Testis (tissue), 2 donors: ENCODE measurements at regions not wholly inside any gene's neighbourhood (a gene's known extent, or its start where the extent isn't known, plus 50 kb on each side); places are given as distances from the start of the nearest gene placed in this dataset.
"Not testable (repeated sequence)": the region's sequence is repeated elsewhere in the genome, so short reads cannot be mapped to it uniquely, and the experiment has no call there.

Experiments used
- DNase-seq: peaks from one replicate; pipeline ENCODE4 v3.0.0-alpha.2; 2019
- H3K27ac ChIP-seq, 2 donors: fragments of 200-600 bp; sonication (generic); one replicate each; pipeline ENCODE4 v1.5.1; 2019
- H3K27me3 ChIP-seq: fragments of 200-600 bp; sonication (generic); one replicate; pipeline ENCODE4 v1.5.1; 2019
- H3K36me3 ChIP-seq: fragments of 200-600 bp; sonication (generic); one replicate; pipeline ENCODE4 v1.5.1; 2017; ENCODE audit warnings: low read depth; ENCODE audit errors: missing control alignments
- H3K4me1 ChIP-seq: fragments of 200-600 bp; sonication (generic); one replicate; pipeline ENCODE4 v1.5.1; 2019
- H3K4me3 ChIP-seq, 2 donors: fragments of 200-600 bp; sonication (generic); one replicate each; pipeline ENCODE4 v1.5.1; 2017 to 2019
- H3K9me3 ChIP-seq: fragments of 200-600 bp; sonication (generic); one replicate; pipeline ENCODE4 v1.5.1; 2017
- POLR2A ChIP-seq: fragments of 450-650 bp; IDR thresholded peaks from one replicate; pipeline ENCODE4 v1.6.1; 2017; ENCODE audit warnings: antibody characterized with exemption, mild to moderate bottlenecking, moderate library complexity
- WGBS, 2 donors: methylation state at CpG; one replicate each; pipeline ENCODE4 v1.1.5; 2018; 5-methylcytosine and 5-hydroxymethylcytosine counted together
- intact Hi-C: fragments of 100-400 bp; cut with DNase I; formaldehyde crosslinking; loops from one replicate; pipeline ENCODE4 v1.15.1; 2023; ENCODE audit warnings: low total_unique reads
- TF ChIP-seq, protein P1 (sequence below), 3 experiments: fragments of 450-650 bp in 2 of 3; fragments of 200-600 bp in 1 of 3; sonication (generic) in 1 of 3; IDR thresholded peaks; one replicate each; pipeline ENCODE4 v1.5.1; 2016 to 2019; ENCODE audit warnings: antibody characterized with exemption in 3 of 3, mild to moderate bottlenecking in 2 of 3, moderate library complexity in 1 of 3

DNA sequence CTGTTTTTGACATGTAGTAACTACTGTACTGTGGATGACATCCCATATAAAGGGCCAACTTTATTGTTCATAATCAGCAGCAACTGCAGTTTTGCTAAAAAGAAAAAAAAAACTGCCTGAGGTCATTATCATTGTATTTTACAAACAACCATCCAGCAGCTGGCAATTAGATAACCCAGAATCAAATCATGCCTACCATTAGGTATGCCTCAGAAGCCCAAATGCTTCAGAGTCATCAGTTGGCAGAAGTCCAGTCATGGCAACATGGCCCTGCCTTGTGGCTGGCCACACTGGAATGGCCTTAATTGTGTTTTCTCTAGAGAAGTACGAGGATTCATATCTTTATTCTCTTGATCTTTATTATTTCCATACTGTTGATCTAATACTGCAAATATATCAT lies 462.4 kb upstream of the NRSN1 start:
- Histone ChIP-seq H3K27me3 (no peaks in the 10 kb centered on the region), H3K9me3 (no peaks in the 10 kb centered on the region), H3K4me3 (no peak overlapping the region), H3K4me1 (no peaks in the 10 kb centered on the region), H3K27ac (no peak overlapping the region), H3K36me3 (no peaks in the 10 kb centered on the region)
- WGBS, 2 donors: 76 to 86% methylated on average over 1 of the region's 1 CpG
- no peak for DNase-seq
- TF ChIP-seq, protein P1, sequence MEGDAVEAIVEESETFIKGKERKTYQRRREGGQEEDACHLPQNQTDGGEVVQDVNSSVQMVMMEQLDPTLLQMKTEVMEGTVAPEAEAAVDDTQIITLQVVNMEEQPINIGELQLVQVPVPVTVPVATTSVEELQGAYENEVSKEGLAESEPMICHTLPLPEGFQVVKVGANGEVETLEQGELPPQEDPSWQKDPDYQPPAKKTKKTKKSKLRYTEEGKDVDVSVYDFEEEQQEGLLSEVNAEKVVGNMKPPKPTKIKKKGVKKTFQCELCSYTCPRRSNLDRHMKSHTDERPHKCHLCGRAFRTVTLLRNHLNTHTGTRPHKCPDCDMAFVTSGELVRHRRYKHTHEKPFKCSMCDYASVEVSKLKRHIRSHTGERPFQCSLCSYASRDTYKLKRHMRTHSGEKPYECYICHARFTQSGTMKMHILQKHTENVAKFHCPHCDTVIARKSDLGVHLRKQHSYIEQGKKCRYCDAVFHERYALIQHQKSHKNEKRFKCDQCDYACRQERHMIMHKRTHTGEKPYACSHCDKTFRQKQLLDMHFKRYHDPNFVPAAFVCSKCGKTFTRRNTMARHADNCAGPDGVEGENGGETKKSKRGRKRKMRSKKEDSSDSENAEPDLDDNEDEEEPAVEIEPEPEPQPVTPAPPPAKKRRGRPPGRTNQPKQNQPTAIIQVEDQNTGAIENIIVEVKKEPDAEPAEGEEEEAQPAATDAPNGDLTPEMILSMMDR (IDR thresholded peaks at IDR 0.05): no peak
- intact Hi-C loops: no loop called here

DNA sequence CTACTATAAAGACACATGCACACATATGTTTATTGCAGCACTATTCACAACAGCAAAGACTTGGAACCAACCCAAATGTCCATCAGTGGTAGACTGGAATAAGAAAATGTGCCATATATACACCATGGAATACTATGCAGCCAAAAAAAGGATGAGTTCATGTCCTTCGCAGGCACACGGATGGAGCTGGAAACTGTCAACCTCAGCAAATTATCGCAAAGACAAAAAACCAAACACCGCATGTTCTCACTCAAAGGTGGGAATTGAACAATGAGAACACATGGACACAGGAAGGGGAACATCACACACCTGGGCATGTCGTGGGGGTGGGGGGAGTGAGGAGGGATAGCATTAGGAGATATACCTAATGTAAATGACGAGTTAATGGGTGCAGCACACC lies 460.1 kb upstream of the NRSN1 start:
- H3K4me3 ChIP-seq, H3K36me3 ChIP-seq, H3K27me3 ChIP-seq, H3K27ac ChIP-seq, H3K4me1 ChIP-seq, H3K9me3 ChIP-seq, intact Hi-C loops, DNase-seq: not testable (repeated sequence)
- 95 to 97% methylated on average over 6 of the region's 6 CpGs for WGBS, 2 donors

DNA sequence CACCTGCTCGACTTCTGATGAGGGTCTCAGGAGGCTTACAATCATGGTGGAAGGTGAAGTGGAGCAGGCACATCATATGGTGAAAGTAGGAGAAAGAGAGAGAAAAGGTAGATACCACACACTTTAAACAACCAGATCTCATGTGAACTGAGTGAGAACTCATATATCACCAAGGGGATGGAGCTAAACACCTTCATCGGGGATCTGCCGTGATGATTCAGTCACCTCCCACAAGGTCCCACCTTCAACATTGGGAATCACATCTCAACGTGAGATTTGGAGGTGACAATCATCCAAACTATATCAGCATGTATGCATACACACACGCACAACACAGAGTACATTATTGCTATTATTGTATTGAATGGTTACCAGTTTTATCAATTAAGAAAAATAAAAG lies 453.3 kb upstream of the NRSN1 start:
- intact Hi-C loops: no loop called here
- Histone ChIP-seq H3K36me3 (no peaks in the 10 kb centered on the region), H3K4me3 (no peak overlapping the region), H3K27ac (no peak overlapping the region), H3K27me3 (no peaks in the 10 kb centered on the region), H3K4me1 (no peaks in the 10 kb centered on the region), H3K9me3 (no peaks in the 10 kb centered on the region)
- no peak for DNase-seq
- WGBS, 2 donors: 90 to 92% methylated on average over 5 of the region's 5 CpGs
- no peak for TF ChIP-seq POLR2A
- TF ChIP-seq, protein P1 (IDR thresholded peaks at IDR 0.05): no peak

DNA sequence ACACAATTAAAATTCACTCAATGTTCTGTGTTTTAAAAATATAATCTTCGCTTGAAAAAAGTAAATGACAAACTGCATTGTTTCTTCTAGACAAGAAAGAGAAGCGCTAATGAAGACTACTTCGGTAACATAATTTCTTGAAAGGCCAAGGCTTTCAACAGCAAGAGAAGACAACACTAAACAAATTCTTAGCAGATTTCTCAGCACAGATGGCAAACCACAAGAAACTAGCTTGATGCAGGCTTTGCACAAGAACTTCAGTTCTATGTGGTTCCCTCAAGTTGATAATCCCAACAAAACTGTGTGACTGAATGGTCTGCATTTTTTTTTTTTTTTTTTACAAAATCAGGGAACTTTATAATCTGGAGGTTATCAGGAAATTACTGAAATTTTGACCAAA lies 447.4 kb upstream of the NRSN1 start:
- Histone ChIP-seq H3K4me3 (no peak overlapping the region), H3K27ac (no peak overlapping the region), H3K4me1 (no peaks in the 10 kb centered on the region), H3K36me3 (no peaks in the 10 kb centered on the region), H3K27me3 (no peaks in the 10 kb centered on the region), H3K9me3 (no peaks in the 10 kb centered on the region)
- WGBS, 2 donors: 96 to 97% methylated on average over 3 of the region's 3 CpGs
- no peak for TF ChIP-seq POLR2A
- TF ChIP-seq, protein P1 (IDR thresholded peaks at IDR 0.05): no peak
- DNase-seq: no peak
- intact Hi-C loops: no loop called here

DNA sequence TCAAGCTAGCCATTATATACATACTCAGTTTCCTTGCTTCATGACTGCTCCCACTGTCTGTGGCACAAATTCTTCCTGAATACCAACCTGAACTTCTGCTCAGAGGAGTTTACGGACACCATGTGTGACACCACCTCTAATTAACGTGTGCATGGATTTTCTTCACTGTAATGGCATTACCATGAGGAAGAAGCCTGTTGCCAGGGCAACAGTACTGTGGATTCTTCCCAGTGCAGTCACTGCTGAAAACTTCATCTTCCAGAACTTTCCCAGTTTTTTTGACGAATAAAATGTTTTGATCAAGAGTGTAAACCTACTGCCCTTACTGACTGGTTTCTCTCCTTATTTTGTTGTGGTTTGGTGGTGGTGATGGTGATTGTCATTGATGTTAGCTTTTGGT lies 444.3 kb upstream of the NRSN1 start:
- Histone ChIP-seq H3K4me3 (no peak overlapping the region), H3K36me3 (no peaks in the 10 kb centered on the region), H3K4me1 (no peaks in the 10 kb centered on the region), H3K9me3 (no peaks in the 10 kb centered on the region), H3K27ac (no peak overlapping the region), H3K27me3 (no peaks in the 10 kb centered on the region)
- TF ChIP-seq POLR2A: no peak
- TF ChIP-seq, protein P1 (IDR thresholded peaks at IDR 0.05): no peak
- 54 to 57% methylated on average over 3 of the region's 3 CpGs for WGBS, 2 donors
- DNase-seq: no peak
- intact Hi-C loops: no loop called here
